Breast epithelium (tissue), 3 donors: ENCODE measurements at regions not wholly inside any gene's neighbourhood (a gene's known extent, or its start where the extent isn't known, plus 50 kb on each side); places are given as distances from the start of the nearest gene placed in this dataset.

Source experiments
- POLR2A ChIP-seq: fragments of 450-650 bp; IDR thresholded peaks from one replicate; pipeline ENCODE4 v1.6.1; 2016; ENCODE audit warnings: antibody characterized with exemption, mild to moderate bottlenecking, moderate library complexity
- POLR2AphosphoS5 ChIP-seq, 3 donors: sonication (generic); formaldehyde crosslinking; IDR thresholded peaks; one replicate each; pipeline ENCODE4 v1.6.1; 2017; ENCODE audit warnings: antibody characterized with exemption in 3 of 3
- TF ChIP-seq, protein P1 (sequence below), 3 donors: fragments of 450-650 bp; IDR thresholded peaks; one replicate each; pipeline ENCODE4 v1.5.1; 2016 to 2017; ENCODE audit warnings: antibody characterized with exemption in 3 of 3, mild to moderate bottlenecking in 3 of 3, moderate library complexity in 3 of 3

DNA sequence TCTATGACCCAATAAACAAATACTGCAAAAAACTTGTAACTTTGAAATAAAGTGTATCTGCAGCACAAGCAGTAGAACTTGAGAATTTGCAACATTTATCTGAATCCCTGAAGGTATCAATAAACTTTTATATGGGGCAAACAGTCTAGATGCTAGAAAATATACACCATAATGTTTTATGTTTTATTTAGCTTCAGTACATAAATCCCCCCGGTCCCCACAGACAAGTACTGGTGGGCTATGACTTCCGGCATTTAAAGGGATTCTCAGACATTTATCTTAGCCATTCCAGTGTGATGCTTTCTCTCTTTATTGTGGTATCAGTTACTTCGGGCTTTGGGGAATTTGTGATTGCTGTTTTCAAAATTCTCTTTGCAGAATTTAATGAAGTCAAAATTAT lies 390.4 kb downstream of the SIPA1L2 start:
- TF ChIP-seq, protein P1, sequence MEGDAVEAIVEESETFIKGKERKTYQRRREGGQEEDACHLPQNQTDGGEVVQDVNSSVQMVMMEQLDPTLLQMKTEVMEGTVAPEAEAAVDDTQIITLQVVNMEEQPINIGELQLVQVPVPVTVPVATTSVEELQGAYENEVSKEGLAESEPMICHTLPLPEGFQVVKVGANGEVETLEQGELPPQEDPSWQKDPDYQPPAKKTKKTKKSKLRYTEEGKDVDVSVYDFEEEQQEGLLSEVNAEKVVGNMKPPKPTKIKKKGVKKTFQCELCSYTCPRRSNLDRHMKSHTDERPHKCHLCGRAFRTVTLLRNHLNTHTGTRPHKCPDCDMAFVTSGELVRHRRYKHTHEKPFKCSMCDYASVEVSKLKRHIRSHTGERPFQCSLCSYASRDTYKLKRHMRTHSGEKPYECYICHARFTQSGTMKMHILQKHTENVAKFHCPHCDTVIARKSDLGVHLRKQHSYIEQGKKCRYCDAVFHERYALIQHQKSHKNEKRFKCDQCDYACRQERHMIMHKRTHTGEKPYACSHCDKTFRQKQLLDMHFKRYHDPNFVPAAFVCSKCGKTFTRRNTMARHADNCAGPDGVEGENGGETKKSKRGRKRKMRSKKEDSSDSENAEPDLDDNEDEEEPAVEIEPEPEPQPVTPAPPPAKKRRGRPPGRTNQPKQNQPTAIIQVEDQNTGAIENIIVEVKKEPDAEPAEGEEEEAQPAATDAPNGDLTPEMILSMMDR (IDR thresholded peaks at IDR 0.05) = no peak
- TF ChIP-seq POLR2AphosphoS5 (IDR thresholded peaks at IDR 0.05) (no peak), POLR2A (no peak)
